ENCODE measurements at regions not wholly inside any gene's neighbourhood (a gene's known extent, or its start where the extent isn't known, plus 50 kb on each side); places are given as distances from the start of the nearest gene placed in this dataset.

- Histone ChIP-seq H3K27ac (no peak overlapping the region), H3K4me3 (no peak overlapping the region), H3K4me1 (replicated peaks in 1 of 2) (peaks cover 0 to 2% of the 10 kb centered on the region in 2 donors)
- WGBS, 10 experiments, result 40 to 100% (median 81%) methylated on average over 1 of the region's 1 CpG; no CpG with 5 or more reads in 2 of the 10 experiments
- in situ Hi-C loops (cut with MboI; ENCODE audit: low pct_unique_long_range_greater_than_20kb in 2 of 9, low sequenced_read_pairs in 9 of 9, unreplicated experiment in 9 of 9), result no loop called here
- no peak for ATAC-seq (replicated peaks in 6 of 8)
These were observed 252.5 kb upstream of the TANK start for GRCh38 chr2:160907738-160908137.

DNA sequence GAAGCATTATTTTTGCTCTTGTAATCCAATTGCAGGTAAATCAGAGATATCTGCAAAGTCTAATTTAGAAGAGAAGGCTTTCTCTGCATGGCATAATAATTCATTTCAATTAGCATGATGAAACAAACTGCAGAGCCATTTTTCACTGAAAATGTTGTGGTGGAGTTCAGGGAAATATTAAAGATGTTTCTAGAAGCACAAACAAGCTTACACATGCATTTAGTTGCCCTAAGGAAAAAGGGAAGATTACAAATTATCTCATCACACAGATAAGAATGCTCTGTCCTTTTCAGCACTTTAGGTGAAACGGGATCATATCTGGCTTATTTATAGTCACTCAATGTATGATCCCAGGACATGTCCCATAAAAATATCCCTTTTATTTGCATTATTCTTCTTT is 252.1 kb upstream of the TANK start:
- Histone ChIP-seq H3K4me1 (replicated peaks in 1 of 2) (peaks cover 0 to 2% of the 10 kb centered on the region in 2 donors), H3K27ac (no peak overlapping the region), H3K4me3 (no peak overlapping the region)
- ATAC-seq (replicated peaks in 6 of 8), result peak in 2 of 8 experiments; percentile 9 to 37
- WGBS, 10 experiments, result 0 to 100% (median 80%) methylated on average over 1 of the region's 1 CpG; no CpG with 5 or more reads in 2 of the 10 experiments
- in situ Hi-C loops (cut with MboI; ENCODE audit: low pct_unique_long_range_greater_than_20kb in 2 of 9, low sequenced_read_pairs in 9 of 9, unreplicated experiment in 9 of 9), result no loop called here

DNA sequence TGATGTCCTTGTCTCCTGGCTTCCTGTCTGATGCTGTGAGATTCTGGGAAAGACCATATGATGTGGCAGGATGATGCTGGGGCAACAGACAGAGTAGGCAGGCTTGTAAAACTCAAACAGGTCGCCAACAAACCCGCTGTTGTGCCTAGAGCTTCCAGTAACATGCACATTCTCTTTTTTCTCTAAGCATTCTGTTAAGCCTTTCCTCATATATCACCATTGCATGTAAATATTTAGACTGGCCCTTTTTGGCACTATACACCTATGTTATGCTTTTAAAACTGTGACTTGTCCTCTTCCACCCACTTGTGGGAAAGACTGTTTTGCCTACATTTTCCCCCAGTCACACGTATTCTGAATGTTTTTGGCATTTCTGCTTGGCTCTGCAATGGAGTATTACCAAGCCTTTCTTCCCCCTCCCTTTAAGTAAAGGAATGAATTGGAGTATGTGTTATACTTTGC is 250.4 kb upstream of the TANK start:
- Histone ChIP-seq H3K4me3 (no peak overlapping the region), H3K27ac (no peak overlapping the region), H3K4me1 (replicated peaks in 1 of 2) (peaks cover 0 to 2% of the 10 kb centered on the region in 2 donors)
- in situ Hi-C loops (cut with MboI; ENCODE audit: low pct_unique_long_range_greater_than_20kb in 2 of 9, low sequenced_read_pairs in 9 of 9, unreplicated experiment in 9 of 9), result no loop called here
- peak in 7 of 8 experiments; percentile 12 to 85 (median 48) for ATAC-seq (replicated peaks in 6 of 8)
- WGBS, 10 experiments, result 6 to 100% (median 67%) methylated on average over 1 to 3 of the region's 3 CpGs; no CpG with 5 or more reads in 3 of the 10 experiments

GRCh38 chr2:160910681-160911080 is 249.5 kb upstream of the TANK start:
- H3K4me3 ChIP-seq, result no peak overlapping the region
- H3K27ac ChIP-seq, result no peak overlapping the region
- peak in 4 of 8 experiments; percentile 39 to 83 (median 70) for ATAC-seq (replicated peaks in 6 of 8)
- in situ Hi-C loops (cut with MboI; ENCODE audit: low pct_unique_long_range_greater_than_20kb in 2 of 9, low sequenced_read_pairs in 9 of 9, unreplicated experiment in 9 of 9), result no loop called here
- H3K4me1 ChIP-seq (replicated peaks in 1 of 2), result peaks cover 0 to 2% of the 10 kb centered on the region in 2 donors
- WGBS, 10 experiments, result 20 to 100% (median 77%) methylated on average over 1 to 2 of the region's 2 CpGs; no CpG with 5 or more reads in 2 of the 10 experiments

- no peak for ATAC-seq (replicated peaks in 6 of 8)
- H3K4me1 ChIP-seq (replicated peaks in 1 of 2), result no peaks in the 10 kb centered on the region
- no peak overlapping the region for H3K27ac ChIP-seq
- 33 to 86% (median 62%) methylated on average over 1 of the region's 1 CpG; no CpG with 5 or more reads in 2 of the 10 experiments for WGBS, 10 experiments
- no peak overlapping the region for H3K4me3 ChIP-seq
- in situ Hi-C loops (cut with MboI; ENCODE audit: low pct_unique_long_range_greater_than_20kb in 2 of 9, low sequenced_read_pairs in 9 of 9, unreplicated experiment in 9 of 9), result no loop called here
These were observed 249.0 kb upstream of the TANK start for GRCh38 chr2:160911258-160911657.

DNA sequence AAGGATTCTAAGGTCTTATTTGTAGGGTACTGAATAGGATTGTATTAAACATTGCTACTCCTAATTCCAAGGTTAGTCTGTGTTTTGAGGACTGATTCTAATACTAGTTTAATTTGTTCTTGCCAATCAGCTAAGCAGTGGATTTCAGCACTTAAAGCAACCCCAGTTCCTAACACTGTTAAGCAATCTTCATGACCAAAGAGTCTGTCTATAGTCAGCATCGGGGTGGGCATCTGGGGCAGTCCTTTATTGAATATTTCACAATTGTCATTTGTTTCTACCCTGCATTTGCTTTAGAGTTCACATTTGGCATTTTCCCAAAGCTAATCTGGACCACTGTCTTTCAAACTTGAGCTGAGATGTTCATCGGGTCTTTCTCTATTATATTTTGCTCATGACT is 248.0 kb upstream of the TANK start:
- no peak overlapping the region for H3K27ac ChIP-seq
- in situ Hi-C loops (cut with MboI; ENCODE audit: low pct_unique_long_range_greater_than_20kb in 2 of 9, low sequenced_read_pairs in 9 of 9, unreplicated experiment in 9 of 9), result no loop called here
- no peak overlapping the region for H3K4me3 ChIP-seq
- 0 to 100% (median 79%) methylated on average over 1 to 2 of the region's 2 CpGs; no CpG with 5 or more reads in 1 of the 10 experiments for WGBS, 10 experiments
- H3K4me1 ChIP-seq (replicated peaks in 1 of 2), result no peaks in the 10 kb centered on the region
- no peak for ATAC-seq (replicated peaks in 6 of 8)

DNA sequence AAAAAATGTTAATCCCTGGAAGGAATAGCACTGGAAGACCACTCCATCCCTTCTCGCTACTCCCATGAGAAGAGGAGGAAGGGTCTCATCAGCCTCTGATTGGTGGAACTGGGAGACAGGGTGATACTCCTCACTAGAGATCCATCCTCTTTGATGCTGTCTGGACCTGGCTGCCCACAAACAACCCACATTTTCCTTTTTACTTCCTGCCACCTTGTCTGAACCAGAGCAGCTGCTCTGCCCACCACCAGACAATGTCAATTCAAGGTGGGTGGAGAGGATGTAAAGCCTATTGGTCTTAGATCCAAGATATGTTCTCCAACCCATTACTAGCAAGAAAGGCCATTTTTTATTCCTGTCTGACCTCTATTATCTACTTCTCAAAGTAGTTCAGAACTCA is 246.9 kb upstream of the TANK start:
- Histone ChIP-seq H3K4me3 (no peak overlapping the region), H3K27ac (no peak overlapping the region), H3K4me1 (replicated peaks in 1 of 2) (peaks cover 0 to 3% of the 10 kb centered on the region in 2 donors)
- WGBS, 10 experiments, result 100% methylated on average over 1 of the region's 1 CpG; no CpG with 5 or more reads in 9 of the 10 experiments
- no peak for ATAC-seq (replicated peaks in 6 of 8)
- in situ Hi-C loops (cut with MboI; ENCODE audit: low pct_unique_long_range_greater_than_20kb in 2 of 9, low sequenced_read_pairs in 9 of 9, unreplicated experiment in 9 of 9), result no loop called here

GRCh38 chr2:160914217-160914616 is 246.0 kb upstream of the TANK start:
- H3K4me3 ChIP-seq, result no peak overlapping the region
- no peak for ATAC-seq (replicated peaks in 6 of 8)
- H3K27ac ChIP-seq, result no peak overlapping the region
- peaks cover 0 to 8% of the 10 kb centered on the region in 2 donors for H3K4me1 ChIP-seq (replicated peaks in 1 of 2)
- in situ Hi-C loops (cut with MboI; ENCODE audit: low pct_unique_long_range_greater_than_20kb in 2 of 9, low sequenced_read_pairs in 9 of 9, unreplicated experiment in 9 of 9), result no loop called here

DNA sequence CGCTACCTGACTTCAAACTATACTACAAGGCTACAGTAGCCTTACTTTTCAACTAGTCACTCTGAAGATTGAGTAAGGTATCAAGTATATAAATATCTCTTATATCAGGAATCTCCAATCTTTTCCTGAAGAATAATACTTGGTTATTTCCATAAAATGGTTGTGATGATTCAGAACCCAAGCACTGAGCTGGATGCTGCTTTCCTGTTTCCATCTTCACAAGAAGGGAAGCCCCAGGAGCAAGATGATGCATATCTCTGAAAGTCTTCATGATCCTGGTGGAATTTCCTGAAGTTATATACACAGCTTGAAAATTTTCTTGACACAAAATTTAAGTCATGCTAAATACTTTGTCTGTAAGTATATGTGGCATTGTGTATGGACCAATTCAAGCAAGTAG is 243.9 kb upstream of the TANK start:
- Histone ChIP-seq H3K4me3 (no peak overlapping the region), H3K4me1 (replicated peaks in 1 of 2) (peaks cover 0 to 8% of the 10 kb centered on the region in 2 donors), H3K27ac (no peak overlapping the region)
- in situ Hi-C loops (cut with MboI; ENCODE audit: low pct_unique_long_range_greater_than_20kb in 2 of 9, low sequenced_read_pairs in 9 of 9, unreplicated experiment in 9 of 9), result no loop called here
- ATAC-seq (replicated peaks in 6 of 8), result no peak
- 83 to 100% (median 94%) methylated on average over 1 of the region's 1 CpG; no CpG with 5 or more reads in 6 of the 10 experiments for WGBS, 10 experiments

- 0 to 83% (median 42%) methylated on average over 1 to 3 of the region's 3 CpGs; no CpG with 5 or more reads in 2 of the 10 experiments for WGBS, 10 experiments
- peak in 3 of 8 experiments; percentile 8 to 67 (median 19) for ATAC-seq (replicated peaks in 6 of 8)
These were observed 242.4 kb upstream of the TANK start for GRCh38 chr2:160917850-160918249.

GRCh38 chr2:160918258-160918657 is 242.0 kb upstream of the TANK start:
- in situ Hi-C loops (cut with MboI; ENCODE audit: low pct_unique_long_range_greater_than_20kb in 2 of 9, low sequenced_read_pairs in 9 of 9, unreplicated experiment in 9 of 9), result no loop called here
- peak in 7 of 8 experiments; percentile 10 to 98 (median 61) for ATAC-seq (replicated peaks in 6 of 8)
- H3K27ac ChIP-seq, result no peak overlapping the region

More at GRCh38 chr2:160917850-160918249, 242.4 kb upstream of the TANK start:
- H3K4me1 ChIP-seq (replicated peaks in 1 of 2), result peaks cover 0 to 8% of the 10 kb centered on the region in 2 donors
- no peak overlapping the region for H3K4me3 ChIP-seq
- in situ Hi-C loops (cut with MboI; ENCODE audit: low pct_unique_long_range_greater_than_20kb in 2 of 9, low sequenced_read_pairs in 9 of 9, unreplicated experiment in 9 of 9), result no loop called here
- no peak overlapping the region for H3K27ac ChIP-seq

GRCh38 chr2:160918906-160919503 is 241.2 kb upstream of the TANK start:
- Histone ChIP-seq H3K27ac (no peak overlapping the region), H3K4me1 (replicated peaks in 1 of 2) (peaks cover 0 to 8% of the 10 kb centered on the region in 2 donors), H3K4me3 (no peak overlapping the region)
- WGBS, 10 experiments, result 24 to 72% (median 55%) methylated on average over 1 to 4 of the region's 4 CpGs; no CpG with 5 or more reads in 1 of the 10 experiments
- ATAC-seq (replicated peaks in 6 of 8), result peak in 5 of 8 experiments; percentile 30 to 87 (median 68)
- in situ Hi-C loops (cut with MboI; ENCODE audit: low pct_unique_long_range_greater_than_20kb in 2 of 9, low sequenced_read_pairs in 9 of 9, unreplicated experiment in 9 of 9), result no loop called here

More at GRCh38 chr2:160918258-160918657, 242.0 kb upstream of the TANK start:
- H3K4me1 ChIP-seq (replicated peaks in 1 of 2), result peaks cover 0 to 8% of the 10 kb centered on the region in 2 donors
- H3K4me3 ChIP-seq, result no peak overlapping the region

GRCh38 chr2:160920061-160920460 is 240.2 kb upstream of the TANK start:
- Histone ChIP-seq H3K4me3 (no peak overlapping the region), H3K4me1 (replicated peaks in 1 of 2) (peaks cover 0 to 8% of the 10 kb centered on the region in 2 donors), H3K27ac (no peak overlapping the region)
- in situ Hi-C loops (cut with MboI; ENCODE audit: low pct_unique_long_range_greater_than_20kb in 2 of 9, low sequenced_read_pairs in 9 of 9, unreplicated experiment in 9 of 9), result no loop called here
- 0 to 78% (median 43%) methylated on average over 1 of the region's 1 CpG; no CpG with 5 or more reads in 1 of the 10 experiments for WGBS, 10 experiments
- no peak for ATAC-seq (replicated peaks in 6 of 8)
